HG03066 (cell line): ENCODE measurements at regions not wholly inside any gene's neighbourhood (a gene's known extent, or its start where the extent isn't known, plus 50 kb on each side); places are given as distances from the start of the nearest gene placed in this dataset.

Experiments used
- ATAC-seq: cut with Tn5 transposase; IDR thresholded peaks from one replicate; pipeline ENCODE4 v1.9.1; 2021; ENCODE audit warnings: low read depth; ENCODE audit not compliant: unreplicated experiment

GRCh38 chr5:146940295-146940694, 61.7 kb upstream of the PPP2R2B start:
- no peak for ATAC-seq

DNA sequence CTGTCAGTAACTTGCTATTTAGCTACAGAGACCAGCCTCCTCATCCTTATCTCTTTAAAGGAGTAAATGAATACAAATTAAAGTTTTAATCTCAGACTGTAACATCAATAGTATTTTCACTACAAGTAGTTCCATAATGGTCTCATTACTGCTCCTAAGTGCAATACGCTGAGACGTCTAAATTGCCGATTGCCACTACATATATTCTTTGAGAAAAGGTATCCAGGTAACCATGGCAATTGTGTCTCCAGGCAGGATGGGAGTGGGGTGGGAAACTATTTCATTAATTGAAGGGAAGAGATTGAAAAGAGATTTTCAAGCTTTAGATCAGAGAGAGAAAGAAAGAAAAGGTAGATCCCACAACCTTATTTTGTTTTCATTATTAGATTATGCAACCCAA, 65.5 kb upstream of the PPP2R2B start:
- ATAC-seq = no peak

GRCh38 chr5:146944764-146945616, 66.4 kb upstream of the PPP2R2B start:
- ATAC-seq = no peak

- ATAC-seq = no peak
These were observed 67.1 kb upstream of the PPP2R2B start for GRCh38 chr5:146945617-146946084.

GRCh38 chr5:146947181-146947941, 68.8 kb upstream of the PPP2R2B start:
- no peak for ATAC-seq

DNA sequence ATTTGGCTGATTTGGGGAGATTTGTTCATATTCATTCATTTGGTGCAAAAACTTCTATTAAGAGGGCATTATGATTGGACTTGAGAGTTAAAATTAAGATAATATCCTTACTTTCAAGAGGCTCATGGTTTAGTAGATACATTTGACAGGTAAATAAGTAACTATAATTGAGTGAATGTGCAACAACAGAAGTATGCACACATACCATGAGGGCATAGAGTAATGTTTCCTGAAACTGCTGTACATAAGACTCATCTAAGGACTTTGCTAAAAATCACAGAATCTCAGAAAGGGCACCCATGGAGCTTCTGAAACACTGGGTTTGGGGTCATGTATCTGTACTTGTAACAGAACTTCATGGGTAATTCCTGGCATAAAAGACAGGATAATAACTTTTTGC, 70.1 kb upstream of the PPP2R2B start:
- no peak for ATAC-seq

GRCh38 chr5:146952168-146952567, 73.6 kb upstream of the PPP2R2B start:
- ATAC-seq = no peak

DNA sequence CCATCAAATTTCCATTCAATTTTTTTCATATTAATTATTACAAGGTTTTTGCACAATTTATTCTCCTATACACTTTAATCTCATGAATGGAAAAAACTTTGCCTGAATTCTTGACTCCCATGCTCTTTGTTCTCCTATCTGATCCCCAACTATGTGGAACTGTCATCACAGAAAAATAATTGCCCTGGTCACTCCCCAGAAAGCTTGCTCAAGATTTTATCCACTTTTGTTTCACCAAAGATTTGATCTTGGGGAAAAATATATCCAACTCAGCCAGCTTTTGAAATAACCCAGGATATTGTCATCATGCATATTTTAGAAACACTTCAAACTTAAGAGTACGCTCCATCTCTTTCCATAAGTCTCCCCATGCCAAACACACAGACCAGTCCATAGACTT, 77.7 kb upstream of the PPP2R2B start:
- no peak for ATAC-seq

- no peak for ATAC-seq
These were observed 80.8 kb upstream of the PPP2R2B start for GRCh38 chr5:146959360-146959759.

DNA sequence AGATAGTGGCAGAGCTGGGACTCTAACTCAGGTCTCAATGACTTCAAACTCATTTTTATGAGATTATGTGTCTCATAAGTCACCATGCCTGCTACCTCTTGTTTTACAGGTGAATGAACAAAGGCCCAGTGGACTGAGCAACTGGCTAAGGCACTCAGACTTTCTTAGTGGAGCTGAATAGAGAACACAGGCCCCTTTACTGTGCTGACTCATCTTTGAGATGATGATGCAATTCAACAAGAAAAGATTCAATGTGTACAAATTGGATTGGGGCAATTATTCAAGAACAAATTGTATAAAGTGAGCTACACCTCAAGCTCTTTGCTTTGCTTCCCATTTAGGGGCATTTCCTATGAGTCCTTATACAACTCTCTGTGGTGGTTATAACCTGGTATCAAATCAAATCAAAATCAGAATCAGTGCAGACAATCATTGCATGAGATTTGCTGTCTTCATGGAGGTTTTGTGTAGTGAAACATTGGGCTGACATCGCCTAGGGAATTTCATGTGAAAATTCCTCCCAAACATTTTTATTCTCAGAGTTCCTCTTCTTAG, 84.3 kb upstream of the PPP2R2B start:
- no peak for ATAC-seq

DNA sequence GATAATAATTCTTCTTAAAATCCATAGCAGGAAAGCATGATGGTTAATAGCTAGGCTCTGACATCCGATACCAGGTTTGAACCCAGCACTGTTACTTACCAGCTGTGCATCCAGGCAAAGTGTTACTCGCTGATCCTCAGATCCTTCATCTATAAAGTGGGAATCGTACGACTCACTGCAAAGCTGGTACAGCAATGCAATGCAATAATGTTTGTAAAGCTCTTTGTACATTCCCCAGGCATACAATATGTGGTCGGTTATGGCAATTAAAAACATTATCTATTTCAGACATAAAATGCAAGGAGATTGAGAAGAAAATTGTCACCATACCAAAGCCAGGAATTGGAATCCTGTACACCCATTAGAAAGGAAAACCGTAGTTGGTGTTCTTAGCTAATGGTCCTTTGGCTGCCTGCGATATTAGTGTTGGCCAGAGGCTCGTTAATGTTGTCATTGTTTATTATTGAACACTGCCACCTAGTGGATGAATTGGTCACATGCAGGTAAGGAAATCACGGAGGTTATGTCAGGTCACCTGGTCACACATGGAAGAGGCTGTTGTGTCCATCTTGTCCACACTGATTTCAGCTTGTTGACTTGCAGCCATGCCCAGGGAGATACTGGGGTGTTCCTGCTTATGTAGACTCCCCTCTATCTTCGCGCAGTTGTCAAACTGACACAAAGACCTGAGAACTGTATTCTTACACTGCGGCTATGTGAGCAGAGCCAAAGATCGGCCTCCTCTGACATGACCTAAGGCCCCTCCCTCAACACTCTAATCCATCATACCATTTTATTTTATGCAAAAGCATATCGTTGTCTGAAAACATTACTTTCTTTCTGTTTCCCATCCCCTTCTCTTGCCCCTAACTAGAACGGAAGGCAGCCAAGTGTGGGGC, 87.5 kb upstream of the PPP2R2B start:
- peak; percentile 98 for ATAC-seq

- no peak for ATAC-seq
These were observed 89.1 kb upstream of the PPP2R2B start for GRCh38 chr5:146967646-146968045.

GRCh38 chr5:146971401-146971800, 92.8 kb upstream of the PPP2R2B start:
- ATAC-seq = no peak

GRCh38 chr5:146986469-146986868, 107.9 kb upstream of the PPP2R2B start:
- ATAC-seq = no peak

GRCh38 chr5:146993876-146994530, 115.4 kb upstream of the PPP2R2B start:
- no peak for ATAC-seq

- ATAC-seq = no peak
These were observed 117.3 kb upstream of the PPP2R2B start for GRCh38 chr5:146995878-146996277.

DNA sequence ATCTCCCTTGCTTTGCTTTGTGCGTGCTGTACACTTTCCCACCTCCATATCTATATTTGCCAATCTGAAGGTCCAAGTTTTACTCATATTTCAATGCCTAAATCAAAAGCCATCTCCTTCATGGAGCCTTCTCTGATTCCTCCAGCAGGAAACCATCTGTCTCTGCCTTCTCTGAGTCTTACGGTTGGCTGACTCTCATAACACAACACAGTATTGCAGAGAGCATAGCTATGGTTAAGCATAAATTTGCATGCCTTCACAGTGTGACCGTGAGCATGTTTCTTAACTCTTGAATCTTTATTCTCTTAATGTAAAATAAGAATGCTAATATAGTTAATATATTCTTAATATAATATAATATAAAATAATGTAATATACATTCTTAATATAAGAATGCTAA, 136.8 kb upstream of the PPP2R2B start:
- ATAC-seq = no peak

DNA sequence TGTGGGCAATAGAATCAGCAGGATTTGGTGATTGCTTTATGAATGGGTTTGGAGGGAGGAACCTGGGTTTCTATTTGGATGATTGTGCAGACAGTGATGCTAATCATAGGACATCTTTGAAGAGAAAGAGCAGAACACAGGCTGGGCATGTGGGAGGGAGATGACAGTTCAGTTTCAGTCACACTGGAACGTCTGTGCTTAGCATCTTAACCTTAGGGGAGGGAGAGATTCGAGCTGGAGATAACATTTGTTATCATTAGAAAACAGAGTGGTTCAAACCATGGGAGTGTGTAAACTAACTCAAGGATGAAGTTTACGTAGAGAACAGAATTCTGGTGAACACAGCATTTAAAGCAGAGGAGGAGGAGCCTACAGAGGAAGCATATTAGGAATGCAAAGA, 138.6 kb upstream of the PPP2R2B start:
- ATAC-seq = no peak

GRCh38 chr5:147017621-147018020, 139.1 kb upstream of the PPP2R2B start:
- ATAC-seq = no peak

- no peak for ATAC-seq
These were observed 140.3 kb upstream of the PPP2R2B start for GRCh38 chr5:147018812-147019211.
